Thymus (tissue), 11 donors: ENCODE measurements at regions not wholly inside any gene's neighbourhood (a gene's known extent, or its start where the extent isn't known, plus 50 kb on each side); places are given as distances from the start of the nearest gene placed in this dataset.

Experiments used
- DNase-seq, 9 donors: peaks; one replicate each; pipeline ENCODE4 v3.0.0-alpha.2; 2013; ENCODE audit warnings: low spot score in 9 of 9, low read depth in 6 of 9, missing footprints in 1 of 9
- H3K27ac ChIP-seq, 2 donors: one replicate each; pipeline ENCODE4 v1.5.1; 2013; ENCODE audit warnings: control low read depth in 1 of 2, low read depth in 1 of 2, low read length in 1 of 2, mild to moderate bottlenecking in 1 of 2, moderate library complexity in 1 of 2
- H3K27me3 ChIP-seq, 2 donors: one replicate each; pipeline ENCODE4 v1.5.1; 2013; ENCODE audit warnings: low read length in 1 of 2; ENCODE audit not compliant: control insufficient read depth in 2 of 2, insufficient read depth in 1 of 2
- H3K36me3 ChIP-seq, 2 donors: one replicate each; pipeline ENCODE4 v1.5.1; 2013; ENCODE audit warnings: low read length in 1 of 2, mild to moderate bottlenecking in 1 of 2, moderate library complexity in 1 of 2; ENCODE audit not compliant: control insufficient read depth in 2 of 2, insufficient read depth in 2 of 2
- H3K4me1 ChIP-seq, 2 donors: one replicate each; pipeline ENCODE4 v1.5.1; 2013; ENCODE audit warnings: low read length in 2 of 2; ENCODE audit not compliant: control insufficient read depth in 2 of 2, insufficient read depth in 2 of 2
- H3K4me3 ChIP-seq, 2 donors: one replicate each; pipeline ENCODE4 v1.5.1; 2013; ENCODE audit warnings: low read length in 2 of 2, control low read depth in 1 of 2, mild to moderate bottlenecking in 1 of 2
- H3K9me3 ChIP-seq, 2 donors: one replicate each; pipeline ENCODE4 v1.5.1; 2013; ENCODE audit warnings: low read length in 1 of 2, mild to moderate bottlenecking in 1 of 2; ENCODE audit not compliant: control insufficient read depth in 2 of 2, insufficient read depth in 1 of 2
- WGBS: extraction: QIAGEN DNeasy Blood & Tissue Kit; methylation state at CpG from one replicate; pipeline ENCODE4 v1.1.7; 2013; 5-methylcytosine and 5-hydroxymethylcytosine counted together
- donor health status: healthy.

- H3K27ac ChIP-seq = no peak overlapping the region
- DNase-seq = no peak
- H3K27me3 ChIP-seq = no peaks in the 10 kb centered on the region
- H3K4me3 ChIP-seq = no peak overlapping the region
- no peaks in the 10 kb centered on the region for H3K36me3 ChIP-seq
- WGBS = 94% methylated on average over 3 of the region's 3 CpGs
- H3K4me1 ChIP-seq = no peaks in the 10 kb centered on the region
- peaks cover 0 to 7% of the 10 kb centered on the region in 2 donors for H3K9me3 ChIP-seq
Observed at GRCh38 chr2:150417278-150417677, 70.2 kb downstream of the RND3 start.

GRCh38 chr2:150415022-150415421 lies 72.4 kb downstream of the RND3 start:
- peaks cover 0 to 7% of the 10 kb centered on the region in 2 donors for H3K9me3 ChIP-seq
- H3K27me3 ChIP-seq = no peaks in the 10 kb centered on the region
- H3K27ac ChIP-seq = no peak overlapping the region
- DNase-seq = no peak
- H3K4me3 ChIP-seq = no peak overlapping the region
- H3K36me3 ChIP-seq = no peaks in the 10 kb centered on the region
- no peaks in the 10 kb centered on the region for H3K4me1 ChIP-seq

GRCh38 chr2:150413910-150414309 lies 73.6 kb downstream of the RND3 start:
- Histone ChIP-seq H3K27ac (no peak overlapping the region), H3K4me3 (no peak overlapping the region), H3K36me3 (no peaks in the 10 kb centered on the region), H3K27me3 (no peaks in the 10 kb centered on the region), H3K4me1 (no peaks in the 10 kb centered on the region), H3K9me3 (peaks cover 0 to 7% of the 10 kb centered on the region in 2 donors)
- no peak for DNase-seq
- 89% methylated on average over 2 of the region's 2 CpGs for WGBS

GRCh38 chr2:150413366-150413765 lies 74.1 kb downstream of the RND3 start:
- no peak overlapping the region for H3K27ac ChIP-seq
- H3K36me3 ChIP-seq = no peaks in the 10 kb centered on the region
- no peak for DNase-seq
- 94% methylated on average over 7 of the region's 7 CpGs for WGBS
- H3K4me1 ChIP-seq = no peaks in the 10 kb centered on the region
- H3K27me3 ChIP-seq = no peaks in the 10 kb centered on the region
- H3K9me3 ChIP-seq = peaks cover 0 to 7% of the 10 kb centered on the region in 2 donors
- no peak overlapping the region for H3K4me3 ChIP-seq

GRCh38 chr2:150410809-150411208 lies 76.7 kb downstream of the RND3 start:
- no peaks in the 10 kb centered on the region for H3K27me3 ChIP-seq
- no peaks in the 10 kb centered on the region for H3K4me1 ChIP-seq
- peaks cover 0 to 4% of the 10 kb centered on the region in 2 donors for H3K9me3 ChIP-seq
- 90% methylated on average over 3 of the region's 3 CpGs for WGBS
- no peak overlapping the region for H3K4me3 ChIP-seq
- no peak for DNase-seq
- no peak overlapping the region for H3K27ac ChIP-seq
- H3K36me3 ChIP-seq = no peaks in the 10 kb centered on the region

GRCh38 chr2:150409196-150409595 lies 78.3 kb downstream of the RND3 start:
- Histone ChIP-seq H3K27me3 (no peaks in the 10 kb centered on the region), H3K4me3 (no peak overlapping the region), H3K4me1 (no peaks in the 10 kb centered on the region), H3K27ac (no peak overlapping the region), H3K36me3 (no peaks in the 10 kb centered on the region), H3K9me3 (no peaks in the 10 kb centered on the region)
- WGBS = 81% methylated on average over 2 of the region's 2 CpGs
- no peak for DNase-seq

GRCh38 chr2:150404147-150404546 lies 83.3 kb downstream of the RND3 start:
- Histone ChIP-seq H3K4me3 (no peak overlapping the region), H3K27me3 (no peaks in the 10 kb centered on the region), H3K4me1 (no peaks in the 10 kb centered on the region), H3K36me3 (no peaks in the 10 kb centered on the region), H3K9me3 (no peaks in the 10 kb centered on the region), H3K27ac (no peak overlapping the region)
- 92% methylated on average over 3 of the region's 3 CpGs for WGBS
- no peak for DNase-seq

- Histone ChIP-seq H3K4me3 (no peak overlapping the region), H3K4me1 (no peaks in the 10 kb centered on the region), H3K9me3 (no peaks in the 10 kb centered on the region), H3K27ac (no peak overlapping the region), H3K36me3 (no peaks in the 10 kb centered on the region), H3K27me3 (no peaks in the 10 kb centered on the region)
- WGBS = 73% methylated on average over 2 of the region's 2 CpGs
- no peak for DNase-seq
Observed at GRCh38 chr2:150403457-150403856, 84.0 kb downstream of the RND3 start.

- H3K27ac ChIP-seq = no peak overlapping the region
- H3K36me3 ChIP-seq = no peaks in the 10 kb centered on the region
- no peaks in the 10 kb centered on the region for H3K9me3 ChIP-seq
- no peak for DNase-seq
- 68% methylated on average over 3 of the region's 3 CpGs for WGBS
- H3K27me3 ChIP-seq = no peaks in the 10 kb centered on the region
- H3K4me3 ChIP-seq = no peak overlapping the region
- H3K4me1 ChIP-seq = no peaks in the 10 kb centered on the region
Observed at GRCh38 chr2:150402953-150403352, 84.5 kb downstream of the RND3 start.

GRCh38 chr2:150400849-150401248 lies 86.6 kb downstream of the RND3 start:
- Histone ChIP-seq H3K36me3 (no peaks in the 10 kb centered on the region), H3K27me3 (no peaks in the 10 kb centered on the region), H3K4me1 (no peaks in the 10 kb centered on the region), H3K27ac (no peak overlapping the region), H3K4me3 (no peak overlapping the region), H3K9me3 (no peaks in the 10 kb centered on the region)
- 72% methylated on average over 2 of the region's 2 CpGs for WGBS
- no peak for DNase-seq
